Esophagus muscularis mucosa (tissue), 3 donors: ENCODE measurements at regions not wholly inside any gene's neighbourhood (a gene's known extent, or its start where the extent isn't known, plus 50 kb on each side); places are given as distances from the start of the nearest gene placed in this dataset.

Experiments
- POLR2AphosphoS5 ChIP-seq, 2 donors: sonication (generic); formaldehyde crosslinking; IDR thresholded peaks; one replicate each; pipeline ENCODE4 v1.6.1; 2017; ENCODE audit warnings: antibody characterized with exemption in 2 of 2
- TF ChIP-seq, protein P1 (sequence below), 3 experiments: fragments of 200-600 bp in 2 of 3; fragments of 450-650 bp in 1 of 3; sonication (generic) in 2 of 3; IDR thresholded peaks; one replicate each; pipeline ENCODE4 v1.5.1; 2017 to 2019; ENCODE audit warnings: antibody characterized with exemption in 3 of 3, mild to moderate bottlenecking in 2 of 3, moderate library complexity in 1 of 3

DNA sequence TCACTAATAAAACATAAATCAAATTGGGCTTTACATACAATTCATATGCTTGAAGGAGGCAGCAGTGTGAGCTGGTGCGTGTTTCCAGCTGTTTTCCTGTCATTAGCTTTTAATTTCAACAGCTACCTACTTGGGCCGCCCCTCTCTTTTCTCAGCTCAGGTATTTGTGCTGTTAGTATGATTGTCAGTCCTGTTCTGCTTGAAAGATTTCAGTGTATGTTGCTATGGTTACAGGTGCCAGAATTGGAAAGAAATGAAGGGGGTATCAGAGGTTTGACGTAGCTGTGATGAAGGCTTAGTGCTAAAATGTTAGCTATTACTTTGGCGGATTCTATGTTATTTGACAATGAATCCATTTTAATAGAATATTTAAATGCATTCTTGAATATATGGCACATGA, 440.3 kb downstream of the ZIC3 start:
- no peak for TF ChIP-seq POLR2AphosphoS5 (IDR thresholded peaks at IDR 0.05)
- TF ChIP-seq, protein P1, sequence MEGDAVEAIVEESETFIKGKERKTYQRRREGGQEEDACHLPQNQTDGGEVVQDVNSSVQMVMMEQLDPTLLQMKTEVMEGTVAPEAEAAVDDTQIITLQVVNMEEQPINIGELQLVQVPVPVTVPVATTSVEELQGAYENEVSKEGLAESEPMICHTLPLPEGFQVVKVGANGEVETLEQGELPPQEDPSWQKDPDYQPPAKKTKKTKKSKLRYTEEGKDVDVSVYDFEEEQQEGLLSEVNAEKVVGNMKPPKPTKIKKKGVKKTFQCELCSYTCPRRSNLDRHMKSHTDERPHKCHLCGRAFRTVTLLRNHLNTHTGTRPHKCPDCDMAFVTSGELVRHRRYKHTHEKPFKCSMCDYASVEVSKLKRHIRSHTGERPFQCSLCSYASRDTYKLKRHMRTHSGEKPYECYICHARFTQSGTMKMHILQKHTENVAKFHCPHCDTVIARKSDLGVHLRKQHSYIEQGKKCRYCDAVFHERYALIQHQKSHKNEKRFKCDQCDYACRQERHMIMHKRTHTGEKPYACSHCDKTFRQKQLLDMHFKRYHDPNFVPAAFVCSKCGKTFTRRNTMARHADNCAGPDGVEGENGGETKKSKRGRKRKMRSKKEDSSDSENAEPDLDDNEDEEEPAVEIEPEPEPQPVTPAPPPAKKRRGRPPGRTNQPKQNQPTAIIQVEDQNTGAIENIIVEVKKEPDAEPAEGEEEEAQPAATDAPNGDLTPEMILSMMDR (IDR thresholded peaks at IDR 0.05): no peak
